ENCODE measurements at regions not wholly inside any gene's neighbourhood (a gene's known extent, or its start where the extent isn't known, plus 50 kb on each side); places are given as distances from the start of the nearest gene placed in this dataset.
"Not testable (repeated sequence)": the region's sequence is repeated elsewhere in the genome, so short reads cannot be mapped to it uniquely, and the experiment has no call there.

- no peak for DNase-seq
Measured at GRCh38 chr14:51448831-51449670, 202.7 kb upstream of the FRMD6 start.

GRCh38 chr14:51449681-51450080 is 202.0 kb upstream of the FRMD6 start:
- no peak for DNase-seq

GRCh38 chr14:51451561-51451960 is 200.1 kb upstream of the FRMD6 start:
- DNase-seq: no peak

GRCh38 chr14:51453869-51454268 is 197.8 kb upstream of the FRMD6 start:
- DNase-seq: no peak

DNA sequence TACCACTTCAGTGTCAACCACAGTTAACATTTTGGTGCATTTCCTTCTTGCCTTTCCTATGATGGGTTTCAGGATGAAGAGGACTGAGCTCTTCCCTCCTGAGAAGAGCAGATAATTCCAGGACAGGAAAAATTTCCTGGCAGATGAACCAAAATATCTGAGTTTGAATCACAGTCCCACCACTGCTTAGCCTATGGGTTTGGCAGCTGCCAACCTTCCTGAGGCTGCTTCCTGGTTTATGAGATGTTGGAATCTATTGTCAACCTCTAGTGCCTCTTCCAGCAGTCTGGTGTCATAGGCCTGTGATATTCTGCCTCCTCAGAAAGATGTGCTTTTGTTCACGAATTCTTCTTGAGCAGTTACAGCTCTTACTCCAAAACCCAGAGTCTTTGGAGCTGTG is 197.4 kb upstream of the FRMD6 start:
- no peak for DNase-seq

- no peak for DNase-seq
Measured at GRCh38 chr14:51455041-51455835, 196.5 kb upstream of the FRMD6 start.

- DNase-seq: no peak
Measured at GRCh38 chr14:51457843-51458562, 193.7 kb upstream of the FRMD6 start.

GRCh38 chr14:51458563-51458955 is 193.2 kb upstream of the FRMD6 start:
- no peak for DNase-seq

- no peak for DNase-seq
Measured at GRCh38 chr14:51460011-51460410, 191.7 kb upstream of the FRMD6 start.

GRCh38 chr14:51462182-51462581 is 189.5 kb upstream of the FRMD6 start:
- no peak for DNase-seq

- DNase-seq: no peak
Measured at GRCh38 chr14:51462706-51463105, 189.0 kb upstream of the FRMD6 start.

GRCh38 chr14:51463461-51463860 is 188.2 kb upstream of the FRMD6 start:
- no peak for DNase-seq

- DNase-seq: no peak
Measured at GRCh38 chr14:51464411-51464810, 187.3 kb upstream of the FRMD6 start.

- DNase-seq: no peak
Measured at GRCh38 chr14:51465486-51465885, 186.2 kb upstream of the FRMD6 start.

GRCh38 chr14:51467392-51467791 is 184.3 kb upstream of the FRMD6 start:
- DNase-seq: not testable (repeated sequence)

DNA sequence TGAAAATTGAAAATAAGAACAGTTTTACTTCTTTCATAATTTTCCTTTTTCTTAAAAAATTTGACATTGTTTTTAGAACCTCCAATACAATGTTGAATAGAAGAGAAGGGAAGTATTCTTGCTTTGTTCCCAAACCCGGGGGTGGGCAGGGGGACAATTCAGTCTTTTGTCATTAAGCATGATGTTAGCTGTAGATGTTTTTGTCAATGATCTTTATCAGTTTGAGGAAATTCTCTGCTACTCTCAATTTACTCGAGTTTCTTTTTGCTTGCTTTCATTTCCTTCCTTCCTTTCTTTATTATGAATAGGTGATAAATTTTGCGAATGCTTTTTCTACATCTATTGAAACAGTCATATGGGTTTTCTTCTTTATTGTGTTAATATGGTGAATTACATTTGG is 183.2 kb upstream of the FRMD6 start:
- DNase-seq: no peak

GRCh38 chr14:51472881-51473280 is 178.8 kb upstream of the FRMD6 start:
- no peak for DNase-seq

DNA sequence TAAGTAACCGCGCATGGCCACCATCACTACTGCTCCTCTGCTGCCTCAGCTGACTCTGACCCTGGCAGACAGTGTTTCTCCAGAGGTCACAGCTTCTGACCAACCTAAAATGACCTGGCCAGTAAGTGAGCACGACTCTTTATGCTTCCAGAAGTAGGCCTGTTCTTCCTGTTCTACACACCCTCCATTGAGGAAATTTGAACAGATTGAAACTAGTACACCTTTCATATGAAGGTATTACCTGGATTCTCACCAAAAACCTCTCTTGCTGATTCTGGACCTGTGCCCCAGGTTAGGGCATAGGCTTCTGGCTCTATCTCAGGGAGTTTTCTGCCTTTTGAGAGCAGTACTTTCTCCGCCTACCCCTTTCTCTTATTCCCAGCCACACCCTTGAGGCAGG is 178.4 kb upstream of the FRMD6 start:
- DNase-seq: no peak

DNA sequence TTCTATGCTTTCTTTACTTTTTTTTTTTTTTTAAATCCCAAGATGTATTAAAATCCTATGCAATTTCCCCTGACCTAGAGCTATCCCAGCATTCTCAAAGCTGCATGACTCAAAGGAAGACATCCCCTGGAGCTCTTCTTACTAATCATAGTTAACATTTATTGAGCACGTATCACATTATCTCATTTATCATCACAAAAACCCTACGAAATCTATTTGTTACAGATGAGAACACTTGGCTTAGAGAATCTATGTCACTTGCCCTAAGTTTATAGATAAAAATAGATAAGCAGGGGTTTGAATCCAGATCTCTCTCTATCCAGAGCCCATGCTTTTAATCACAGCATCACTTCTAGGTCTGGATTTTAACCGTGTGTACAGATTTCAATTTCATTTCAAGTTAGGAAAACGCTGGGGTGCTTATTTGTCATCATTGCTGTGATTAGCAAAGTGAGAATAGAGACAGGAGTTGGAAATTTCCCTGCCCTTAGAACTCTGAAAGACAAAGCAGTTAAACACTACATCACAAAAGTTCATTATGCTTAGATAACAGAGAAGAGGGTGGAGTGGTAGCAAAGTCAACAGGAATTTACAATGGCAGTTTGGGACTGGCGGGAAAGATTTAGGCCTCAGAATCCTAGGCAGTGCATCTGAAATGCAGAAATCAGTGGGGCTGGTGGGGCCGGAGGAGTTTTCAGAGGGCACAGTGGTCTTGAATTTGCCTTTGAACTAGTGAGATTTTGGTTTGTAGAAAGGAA is 177.7 kb upstream of the FRMD6 start:
- no peak for DNase-seq

DNA sequence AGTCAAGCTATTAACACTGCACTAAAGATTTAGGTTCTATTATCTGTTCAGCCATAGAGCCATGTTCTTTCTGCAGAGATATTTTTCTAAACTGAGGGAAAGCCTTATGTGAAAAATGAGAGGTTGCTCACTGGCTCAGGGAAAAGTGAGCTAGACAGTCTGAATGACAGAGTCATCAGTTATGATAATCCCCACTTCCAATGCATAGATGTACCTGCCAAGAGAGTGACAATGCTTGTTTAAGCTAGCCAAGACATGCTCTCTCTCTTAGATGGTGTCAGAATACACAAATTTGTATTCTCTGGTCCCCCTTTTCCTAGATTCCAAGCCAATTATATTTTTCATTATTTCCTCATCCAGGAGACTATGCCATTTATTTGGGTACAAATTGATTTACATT is 176.9 kb upstream of the FRMD6 start:
- no peak for DNase-seq

DNA sequence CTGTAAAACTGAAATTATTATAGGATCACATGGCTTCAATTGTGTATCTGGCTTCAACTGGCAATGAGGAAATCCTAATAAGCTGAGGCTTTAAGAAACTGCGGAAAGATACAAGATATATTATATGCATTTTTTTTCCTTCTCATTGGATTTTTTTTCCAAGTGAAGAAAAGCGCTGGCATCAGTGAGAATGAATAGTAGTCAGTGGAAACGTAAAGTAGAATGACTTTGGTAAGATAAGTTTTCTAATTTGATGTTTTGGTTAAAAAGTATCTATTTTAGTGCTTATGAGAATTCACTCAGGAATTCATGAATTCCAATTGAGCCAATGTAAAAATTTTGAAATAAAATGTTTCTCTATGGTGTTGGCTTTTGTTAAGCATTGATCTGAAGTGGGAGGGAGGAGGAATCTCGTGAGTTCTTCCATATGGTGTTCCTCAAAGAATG is 173.5 kb upstream of the FRMD6 start:
- DNase-seq: no peak

DNA sequence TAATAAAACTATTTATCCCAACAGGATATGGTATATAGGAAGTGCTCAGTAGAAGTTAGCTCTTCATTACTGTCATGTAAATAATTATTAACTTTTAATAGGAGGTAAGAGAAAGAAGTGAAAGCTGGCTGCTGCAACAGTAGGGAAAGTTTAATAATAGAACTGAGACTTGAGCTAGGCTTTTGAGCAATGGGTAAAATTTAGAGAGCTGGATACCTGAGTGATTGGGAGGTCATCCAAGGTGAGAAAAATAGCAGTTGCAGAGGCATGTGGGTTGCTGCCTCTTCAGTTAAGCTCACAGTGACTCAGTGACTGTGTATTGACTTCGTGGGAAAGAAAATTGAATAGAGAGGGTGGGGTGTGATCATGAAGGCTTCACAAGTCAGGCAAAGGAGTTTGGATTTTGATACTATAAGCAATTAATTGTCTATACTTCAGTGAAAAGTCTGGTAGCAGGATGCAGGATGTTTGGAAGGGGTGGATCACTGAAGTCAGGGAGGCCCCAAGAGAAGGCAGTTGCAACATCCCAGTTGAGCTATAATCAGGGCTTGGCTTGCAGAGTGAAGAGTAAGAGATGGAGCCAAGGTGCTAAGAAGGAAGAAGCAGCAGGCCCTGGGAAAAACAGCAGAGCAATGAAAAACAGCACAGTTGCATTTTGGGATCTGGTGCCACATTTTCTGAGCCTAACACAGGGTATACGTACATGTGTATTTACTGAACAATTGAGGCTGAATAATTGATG is 172.0 kb upstream of the FRMD6 start:
- DNase-seq: no peak

Data from islet precursor cell (in vitro differentiated cells).